HCT116 (cell line): ENCODE measurements at regions not wholly inside any gene's neighbourhood (a gene's known extent, or its start where the extent isn't known, plus 50 kb on each side); places are given as distances from the start of the nearest gene placed in this dataset.
"Not testable (repeated sequence)": the region's sequence is repeated elsewhere in the genome, so short reads cannot be mapped to it uniquely, and the experiment has no call there.

Source experiments
- ATAC-seq: fragments of 200-7000 bp; cut with Tn5 transposase; 2 replicates; pipeline ENCODE4 v1.9.1; 2020; ENCODE audit warnings: mild to moderate bottlenecking, moderate library complexity
- BruUV-seq: library from RNA; stranded (reverse); fragments of 400-500 nt; replicated peaks from 2 replicates; lab custom pipeline; 2021; lab: Mats Ljungman, UMichigan
- CTCF ChIA-PET: fragments of 300-600 bp; sonication (Branson Sonifier 250); formaldehyde crosslinking; loops from one replicate; lab custom pipeline; 2021; ENCODE audit warnings: antibody characterized with exemption; lab: Charles Lee
- POLR2A ChIA-PET: fragments of 300-600, 350-600 bp; sonication (Branson Sonifier 250); formaldehyde crosslinking; loops from one replicate; lab custom pipeline; 2021; ENCODE audit warnings: antibody characterized with exemption; lab: Charles Lee
- RAD21 ChIA-PET, 2 experiments: fragments of 300-600 bp; sonication (Branson Sonifier 250); formaldehyde crosslinking; loops; one replicate each; lab custom pipeline; 2023; ENCODE audit warnings: low total read pairs in 2 of 2; ENCODE audit not compliant: uncharacterized antibody in 2 of 2, unreplicated experiment in 2 of 2, low non-redundant PET in 1 of 2; lab: Charles Lee
- DNase-seq: peaks from one replicate; pipeline ENCODE4 v3.0.0-alpha.2; 2010; ENCODE audit warnings: low read depth, low spot score
- H2AFZ ChIP-seq: fragments of 200-600 bp; shearing (Covaris generic), sonication (generic); 2 replicates; pipeline ENCODE4 v1.6.1; 2017; ENCODE audit warnings: low read depth, mixed run types, mixed read lengths, antibody characterized with exemption, low read length; ENCODE audit not compliant: poor library complexity, severe bottlenecking
- H3K27ac ChIP-seq: 2 replicates; pipeline ENCODE4 v1.5.1; 2012; ENCODE audit warnings: low read depth, low read length
- H3K27me3 ChIP-seq: fragments of 200-600 bp; sonication (generic); 2 replicates; pipeline ENCODE4 v1.6.1; 2016; ENCODE audit warnings: mixed run types, low read length, mixed read lengths; ENCODE audit not compliant: insufficient read depth
- H3K36me3 ChIP-seq, 2 experiments: fragments of 200-500 bp in 1 of 2; fragments of 200-600 bp in 1 of 2; sonication (Bioruptor generic) in 1 of 2; sonication (generic) in 1 of 2; 2 replicates each; pipeline versions ENCODE4 v1.5.1 to v1.6.1; 2014 to 2016; ENCODE audit warnings: low read length in 2 of 2, inconsistent platforms in 1 of 2, mixed read lengths in 1 of 2, mixed run types in 1 of 2; ENCODE audit not compliant: insufficient read depth in 2 of 2, control insufficient read depth in 1 of 2
- H3K4me1 ChIP-seq, 2 experiments: fragments of 200-600 bp in 1 of 2; sonication (generic) in 1 of 2; 2 replicates each; pipeline versions ENCODE4 v1.5.1 to v1.6.1; 2012 to 2017; ENCODE audit warnings: low read length in 2 of 2, inconsistent platforms in 1 of 2, mild to moderate bottlenecking in 1 of 2, mixed read lengths in 1 of 2, mixed run types in 1 of 2, moderate library complexity in 1 of 2; ENCODE audit not compliant: insufficient read depth in 2 of 2, control insufficient read depth in 1 of 2
- H3K4me2 ChIP-seq: fragments of 200-600 bp; sonication (generic); 2 replicates; pipeline ENCODE4 v1.6.1; 2017; ENCODE audit warnings: mixed run types, low read length, mixed read lengths
- H3K4me3 ChIP-seq, 2 experiments: fragments of 200-600 bp in 1 of 2; sonication (generic) in 1 of 2; replicated peaks in 1 of 2; 2 replicates each; pipeline ENCODE4 v1.5.1; 2011 to 2016; ENCODE audit warnings: low read length in 2 of 2, control low read depth in 1 of 2, low read depth in 1 of 2, mild to moderate bottlenecking in 1 of 2, mixed read lengths in 1 of 2, mixed run types in 1 of 2
- H3K79me2 ChIP-seq: fragments of 200-600 bp; sonication (generic); 2 replicates; pipeline ENCODE4 v1.6.1; 2017; ENCODE audit warnings: mild to moderate bottlenecking, mixed run types, low read length, moderate library complexity, mixed read lengths; ENCODE audit not compliant: insufficient read depth
- H3K9ac ChIP-seq: fragments of 200-600 bp; sonication (generic); 2 replicates; pipeline ENCODE4 v1.6.1; 2016; ENCODE audit warnings: low read length, mixed read lengths
- H3K9me2 ChIP-seq: fragments of 200-600 bp; sonication (generic), shearing (Covaris generic); 2 replicates; pipeline ENCODE4 v1.6.1; 2017; ENCODE audit warnings: mixed run types, mild to moderate bottlenecking, moderate library complexity; ENCODE audit not compliant: insufficient read depth
- H3K9me3 ChIP-seq, 2 experiments: fragments of 200-500 bp in 1 of 2; fragments of 200-600 bp in 1 of 2; sonication (Bioruptor generic) in 1 of 2; sonication (generic) in 1 of 2; 2 replicates each; pipeline ENCODE4 v1.6.1; 2014 to 2017; ENCODE audit warnings: low read length in 2 of 2, mixed read lengths in 2 of 2, inconsistent platforms in 1 of 2, low read depth in 1 of 2, mild to moderate bottlenecking in 1 of 2, mixed run types in 1 of 2, moderate library complexity in 1 of 2; ENCODE audit not compliant: control insufficient read depth in 1 of 2, insufficient read depth in 1 of 2
- H4K20me1 ChIP-seq: fragments of 200-600 bp; sonication (generic), shearing (Covaris generic); 2 replicates; pipeline ENCODE4 v1.6.1; 2017; ENCODE audit warnings: mixed run types, mild to moderate bottlenecking, moderate library complexity; ENCODE audit not compliant: insufficient read depth
- CBX3 ChIP-seq: IDR thresholded peaks from 2 replicates; pipeline ENCODE4 v1.6.1; 2012; ENCODE audit warnings: low read depth
- EGR1 ChIP-seq: IDR thresholded peaks from 2 replicates; pipeline ENCODE4 v1.6.1; 2012; ENCODE audit warnings: low read depth
- EZH2 ChIP-seq: fragments of 200-600 bp; sonication (generic); IDR thresholded peaks from 2 replicates; pipeline ENCODE4 v1.6.1; 2017; ENCODE audit warnings: antibody characterized with exemption, mixed run types
- FOSL1 ChIP-seq: IDR thresholded peaks from 2 replicates; pipeline ENCODE4 v1.6.1; 2012; ENCODE audit warnings: low read depth
- MAX ChIP-seq: IDR thresholded peaks from 2 replicates; pipeline ENCODE4 v1.6.1; 2012
- SP1 ChIP-seq: IDR thresholded peaks from 2 replicates; pipeline ENCODE4 v1.6.1; 2012; ENCODE audit warnings: low read depth
- TCF7L2 ChIP-seq: IDR thresholded peaks from 2 replicates; pipeline ENCODE4 v1.7.0; 2011; ENCODE audit warnings: borderline replicate concordance, inconsistent platforms; ENCODE audit not compliant: insufficient read depth, insufficient read length; ENCODE audit errors: extremely low read depth
- ZFX ChIP-seq: fragments of 450-650 bp; IDR thresholded peaks from 2 replicates; pipeline ENCODE4 v1.6.1; 2017
- ZNF274 ChIP-seq: fragments of 200-500 bp; sonication (Bioruptor generic); IDR thresholded peaks from 2 replicates; pipeline ENCODE4 v1.6.1; 2014; ENCODE audit warnings: mild to moderate bottlenecking, low read depth, low read length, inconsistent platforms
- intact Hi-C: fragments of 100-400 bp; cut with micrococcal nuclease; formaldehyde crosslinking; loops from 2 replicates; pipeline ENCODE4 v1.10.0; 2022

- no peaks in the 10 kb centered on the region for H3K9me2 ChIP-seq
- H3K27me3 ChIP-seq, result peaks cover 7% of the 10 kb centered on the region
- no peaks in the 10 kb centered on the region for H3K4me1 ChIP-seq
- no peak for DNase-seq
- no peaks in the 10 kb centered on the region for H4K20me1 ChIP-seq
- no peaks in the 10 kb centered on the region for H3K79me2 ChIP-seq
- ChIA-PET RAD21 (no interaction called here), POLR2A (no interaction called here)
- no peak overlapping the region for H3K9ac ChIP-seq
- no peak overlapping the region for H3K27ac ChIP-seq
- H3K9me3 ChIP-seq, result no peaks in the 10 kb centered on the region
- TF ChIP-seq TCF7L2 (no peak), EGR1 (no peak), SP1 (no peak), FOSL1 (no peak), ZFX (no peak)
- TF ChIP-seq, all 23 proteins: peak for 0
- Histone ChIP-seq H2AFZ (no peak overlapping the region), H3K4me2 (no peak overlapping the region), H3K36me3 (no peaks in the 10 kb centered on the region), H3K4me3 (no peak overlapping the region)
- BruUV-seq, result no TSS peak
- no peak for ATAC-seq
- CTCF ChIA-PET, result no interaction called here
- intact Hi-C loops, result no loop called here
These were observed 377.7 kb upstream of the TRPC7 start for GRCh38 chr5:136743052-136743451.

GRCh38 chr5:136740228-136740627 is 374.9 kb upstream of the TRPC7 start:
- POLR2A ChIA-PET, result no interaction called here
- TF ChIP-seq ZNF274 (no peak), CBX3 (no peak), EZH2 (no peak), TCF7L2 (no peak), MAX (no peak)
- H4K20me1 ChIP-seq, result no peaks in the 10 kb centered on the region
- H3K27me3 ChIP-seq, result peaks cover 5% of the 10 kb centered on the region
- H3K79me2 ChIP-seq, result no peaks in the 10 kb centered on the region
- no peak overlapping the region for H3K4me2 ChIP-seq
- no peak overlapping the region for H3K9ac ChIP-seq
- no peaks in the 10 kb centered on the region for H3K36me3 ChIP-seq
- no peaks in the 10 kb centered on the region for H3K9me3 ChIP-seq
- H3K4me1 ChIP-seq, result no peaks in the 10 kb centered on the region
- no peaks in the 10 kb centered on the region for H3K9me2 ChIP-seq
- CTCF ChIA-PET, result no interaction called here
- no peak overlapping the region for H2AFZ ChIP-seq
- H3K4me3 ChIP-seq, result no peak overlapping the region
- H3K27ac ChIP-seq, result no peak overlapping the region
- DNase-seq, result no peak
- no peak for ATAC-seq
- BruUV-seq, result no TSS peak
- intact Hi-C loops, result no loop called here
- RAD21 ChIA-PET, result no interaction called here

- H3K4me2 ChIP-seq, H2AFZ ChIP-seq, H3K36me3 ChIP-seq, CTCF ChIA-PET, H3K27ac ChIP-seq, H3K9ac ChIP-seq, POLR2A ChIA-PET, H3K79me2 ChIP-seq, intact Hi-C loops, RAD21 ChIA-PET, DNase-seq, BruUV-seq, H3K4me1 ChIP-seq, H3K27me3 ChIP-seq, ATAC-seq, H4K20me1 ChIP-seq, H3K9me2 ChIP-seq, H3K9me3 ChIP-seq, H3K4me3 ChIP-seq: not testable (repeated sequence)
These were observed 373.9 kb upstream of the TRPC7 start for GRCh38 chr5:136739271-136739670.
